HG03064 (cell line): ENCODE measurements at regions not wholly inside any gene's neighbourhood (a gene's known extent, or its start where the extent isn't known, plus 50 kb on each side); places are given as distances from the start of the nearest gene placed in this dataset.

Source experiments
- ATAC-seq: cut with Tn5 transposase; IDR thresholded peaks from one replicate; pipeline ENCODE4 v1.9.1; 2021; ENCODE audit warnings: low read depth; ENCODE audit not compliant: unreplicated experiment

GRCh38 chr3:107970993-107971580, 119.7 kb downstream of the CD47 start:
- no peak for ATAC-seq

- ATAC-seq: no peak
Measured at GRCh38 chr3:107969994-107970819, 120.6 kb downstream of the CD47 start.

GRCh38 chr3:107969525-107969924, 121.3 kb downstream of the CD47 start:
- ATAC-seq: no peak

GRCh38 chr3:107966276-107966675, 124.6 kb downstream of the CD47 start:
- no peak for ATAC-seq

- no peak for ATAC-seq
Measured at GRCh38 chr3:107965136-107965655, 125.6 kb downstream of the CD47 start.

GRCh38 chr3:107963581-107963980, 127.2 kb downstream of the CD47 start:
- no peak for ATAC-seq

GRCh38 chr3:107962946-107963345, 127.9 kb downstream of the CD47 start:
- no peak for ATAC-seq

- ATAC-seq: no peak
Measured at GRCh38 chr3:107962037-107962436, 128.8 kb downstream of the CD47 start.

- ATAC-seq: no peak
Measured at GRCh38 chr3:107959550-107960154, 131.2 kb downstream of the CD47 start.

- no peak for ATAC-seq
Measured at GRCh38 chr3:107958146-107958545, 132.7 kb downstream of the CD47 start.

- no peak for ATAC-seq
Measured at GRCh38 chr3:107956991-107957900, 133.6 kb downstream of the CD47 start.

GRCh38 chr3:107954845-107955244, 136.0 kb downstream of the CD47 start:
- ATAC-seq: no peak

GRCh38 chr3:107953722-107954121, 137.1 kb downstream of the CD47 start:
- ATAC-seq: no peak

- ATAC-seq: no peak
Measured at GRCh38 chr3:107951126-107951525, 139.7 kb downstream of the CD47 start.

- ATAC-seq: no peak
Measured at GRCh38 chr3:107950417-107950816, 140.4 kb downstream of the CD47 start.

GRCh38 chr3:107949394-107949970, 141.3 kb downstream of the CD47 start:
- no peak for ATAC-seq

- no peak for ATAC-seq
Measured at GRCh38 chr3:107947203-107947602, 143.6 kb downstream of the CD47 start.

- ATAC-seq: no peak
Measured at GRCh38 chr3:107946700-107947099, 144.1 kb downstream of the CD47 start.

- ATAC-seq: no peak
Measured at GRCh38 chr3:107945417-107946094, 145.3 kb downstream of the CD47 start.
